Left ventricle myocardium inferior (tissue), 1 donor: ENCODE measurements at regions not wholly inside any gene's neighbourhood (a gene's known extent, or its start where the extent isn't known, plus 50 kb on each side); places are given as distances from the start of the nearest gene placed in this dataset.

Source experiments
- DNase-seq: peaks from one replicate; pipeline ENCODE4 v3.0.0-alpha.2; 2020
- H3K27ac ChIP-seq: fragments of 200-600 bp; replicated peaks from 2 replicates; pipeline ENCODE4 v1.8.0; 2021
- H3K27me3 ChIP-seq: fragments of 200-600 bp; 2 replicates; pipeline ENCODE4 v1.8.0; 2021; ENCODE audit warnings: low read depth
- H3K36me3 ChIP-seq: fragments of 200-600 bp; 2 replicates; pipeline ENCODE4 v1.8.0; 2021
- H3K4me1 ChIP-seq: fragments of 200-600 bp; 2 replicates; pipeline ENCODE4 v1.8.0; 2021
- H3K4me3 ChIP-seq: fragments of 200-600 bp; 2 replicates; pipeline ENCODE4 v1.8.0; 2021; ENCODE audit warnings: mild to moderate bottlenecking, moderate library complexity
- H3K9me3 ChIP-seq: fragments of 200-600 bp; replicated peaks from 2 replicates; pipeline ENCODE4 v1.8.0; 2021
- intact Hi-C: fragments of 100-400 bp; cut with micrococcal nuclease; formaldehyde crosslinking; loops from one replicate; pipeline ENCODE4 v1.11.0; 2022
- TF ChIP-seq, protein P1 (sequence below): fragments of 200-600 bp; IDR thresholded peaks from 2 replicates; pipeline ENCODE4 v1.8.0; 2021; ENCODE audit warnings: antibody characterized with exemption, mild to moderate bottlenecking, borderline replicate concordance
- donor health status: DM: no; HTN: yes; CAD: no; lungs with severe emphysema.

DNA sequence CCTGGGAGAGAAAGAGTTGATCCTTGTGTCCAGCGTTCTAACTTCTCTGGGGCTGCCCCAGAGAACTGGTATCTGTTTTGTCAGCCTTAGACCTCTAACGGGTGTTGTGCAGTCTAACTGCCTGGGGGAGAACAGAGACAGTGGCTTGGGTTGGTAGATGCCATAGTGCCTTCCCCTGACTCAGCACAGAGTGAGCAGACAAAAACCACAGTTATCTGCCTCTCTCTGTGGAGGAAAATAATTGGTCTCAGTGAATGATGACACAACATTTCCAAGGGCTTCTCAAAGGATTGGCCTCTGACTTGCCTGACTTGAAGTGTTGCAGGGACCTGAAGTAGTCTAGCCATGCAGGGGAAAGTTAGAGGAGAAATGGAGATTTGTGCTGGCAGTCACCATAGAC, 226.2 kb upstream of the MAN1A1 start:
- TF ChIP-seq, protein P1, sequence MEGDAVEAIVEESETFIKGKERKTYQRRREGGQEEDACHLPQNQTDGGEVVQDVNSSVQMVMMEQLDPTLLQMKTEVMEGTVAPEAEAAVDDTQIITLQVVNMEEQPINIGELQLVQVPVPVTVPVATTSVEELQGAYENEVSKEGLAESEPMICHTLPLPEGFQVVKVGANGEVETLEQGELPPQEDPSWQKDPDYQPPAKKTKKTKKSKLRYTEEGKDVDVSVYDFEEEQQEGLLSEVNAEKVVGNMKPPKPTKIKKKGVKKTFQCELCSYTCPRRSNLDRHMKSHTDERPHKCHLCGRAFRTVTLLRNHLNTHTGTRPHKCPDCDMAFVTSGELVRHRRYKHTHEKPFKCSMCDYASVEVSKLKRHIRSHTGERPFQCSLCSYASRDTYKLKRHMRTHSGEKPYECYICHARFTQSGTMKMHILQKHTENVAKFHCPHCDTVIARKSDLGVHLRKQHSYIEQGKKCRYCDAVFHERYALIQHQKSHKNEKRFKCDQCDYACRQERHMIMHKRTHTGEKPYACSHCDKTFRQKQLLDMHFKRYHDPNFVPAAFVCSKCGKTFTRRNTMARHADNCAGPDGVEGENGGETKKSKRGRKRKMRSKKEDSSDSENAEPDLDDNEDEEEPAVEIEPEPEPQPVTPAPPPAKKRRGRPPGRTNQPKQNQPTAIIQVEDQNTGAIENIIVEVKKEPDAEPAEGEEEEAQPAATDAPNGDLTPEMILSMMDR = no peak
- DNase-seq = no peak
- Histone ChIP-seq H3K9me3 (peaks cover 48% of the 10 kb centered on the region), H3K27ac (no peak overlapping the region), H3K4me1 (no peaks in the 10 kb centered on the region), H3K4me3 (no peak overlapping the region), H3K36me3 (no peaks in the 10 kb centered on the region), H3K27me3 (no peaks in the 10 kb centered on the region)
- intact Hi-C loops = no loop called here

DNA sequence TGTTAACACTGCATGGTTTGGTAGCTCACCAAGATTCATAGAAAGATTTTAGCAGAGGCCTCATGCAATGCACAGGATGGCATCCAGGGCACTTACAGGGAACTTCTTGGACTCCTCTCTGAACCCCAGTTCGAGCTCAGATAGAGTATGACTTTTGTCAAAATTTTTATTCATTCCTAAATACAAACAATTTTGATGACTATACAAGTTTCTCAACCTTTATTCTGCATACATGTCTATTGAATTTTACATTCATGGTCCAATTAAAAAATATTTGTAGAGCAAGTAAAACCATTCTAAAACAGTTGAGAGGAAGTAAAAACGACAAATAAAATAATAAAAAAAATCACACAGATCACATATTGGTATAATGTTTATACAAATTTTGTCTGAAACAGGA, 219.0 kb upstream of the MAN1A1 start:
- DNase-seq = no peak
- Histone ChIP-seq H3K27me3 (no peaks in the 10 kb centered on the region), H3K9me3 (no peaks in the 10 kb centered on the region), H3K27ac (no peak overlapping the region), H3K36me3 (no peaks in the 10 kb centered on the region), H3K4me3 (no peak overlapping the region), H3K4me1 (no peaks in the 10 kb centered on the region)
- intact Hi-C loops = no loop called here
- TF ChIP-seq, protein P1 = no peak

DNA sequence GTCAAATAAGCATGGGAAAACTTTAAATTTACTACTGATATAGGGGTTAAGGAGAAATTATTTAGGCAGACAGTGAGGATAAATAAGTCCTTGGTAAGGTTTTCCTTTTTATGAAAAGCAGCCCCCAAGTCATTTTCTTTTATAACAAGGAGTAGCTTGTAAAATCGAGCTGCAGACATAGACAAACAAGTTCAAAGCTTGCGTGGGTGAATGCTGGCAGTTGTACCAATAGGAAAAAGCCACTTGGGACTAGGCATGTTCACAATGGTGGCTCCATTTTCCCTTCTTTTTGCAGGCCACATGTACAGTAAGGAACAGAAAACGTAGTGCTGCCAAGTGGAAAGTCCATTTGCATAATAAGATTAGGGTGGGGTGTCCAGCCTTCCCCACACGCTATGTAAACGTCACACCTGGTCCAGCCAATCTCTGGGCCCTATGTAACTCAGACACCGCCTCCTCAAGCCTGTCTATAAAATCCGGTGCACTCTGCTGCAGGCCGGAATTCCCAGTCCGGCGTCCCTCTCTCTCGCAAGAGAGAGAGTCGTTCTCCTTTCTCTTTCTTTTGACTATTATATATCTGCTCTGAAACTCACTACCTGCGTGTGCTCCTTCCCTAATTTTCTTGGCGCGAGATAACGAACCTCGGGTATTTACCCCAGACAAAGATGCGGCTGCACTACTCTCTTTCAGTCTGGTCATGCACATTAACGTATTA, 217.1 kb upstream of the MAN1A1 start:
- Histone ChIP-seq H3K27ac (no peak overlapping the region), H3K4me3 (no peak overlapping the region), H3K36me3 (no peaks in the 10 kb centered on the region), H3K9me3 (no peaks in the 10 kb centered on the region), H3K4me1 (no peaks in the 10 kb centered on the region), H3K27me3 (no peaks in the 10 kb centered on the region)
- TF ChIP-seq, protein P1 = no peak
- no peak for DNase-seq
- intact Hi-C loops = no loop called here

DNA sequence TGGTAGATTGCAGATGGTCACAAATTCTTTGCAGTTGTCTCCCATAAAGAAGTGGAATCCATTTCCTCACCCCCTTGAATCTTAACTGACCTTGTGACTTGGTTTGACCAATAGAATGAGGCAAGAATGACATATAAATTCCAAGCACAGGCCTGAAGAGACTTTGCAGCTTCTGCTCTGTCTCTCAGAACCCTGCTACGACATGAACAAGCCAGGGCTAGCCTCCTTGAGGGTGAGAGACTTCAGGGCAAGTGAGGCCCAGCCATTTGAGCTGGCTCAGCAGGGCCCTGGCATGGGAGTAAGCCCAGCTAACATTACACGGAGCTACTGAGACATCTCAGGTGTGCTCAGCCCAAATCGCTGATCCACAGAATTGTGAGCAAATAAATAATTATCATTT, 216.3 kb upstream of the MAN1A1 start:
- TF ChIP-seq, protein P1 = no peak
- H3K4me1 ChIP-seq = no peaks in the 10 kb centered on the region
- H3K27me3 ChIP-seq = no peaks in the 10 kb centered on the region
- no peak overlapping the region for H3K4me3 ChIP-seq
- H3K36me3 ChIP-seq = no peaks in the 10 kb centered on the region
- intact Hi-C loops = no loop called here
- H3K9me3 ChIP-seq = no peaks in the 10 kb centered on the region
- DNase-seq = no peak
- no peak overlapping the region for H3K27ac ChIP-seq

DNA sequence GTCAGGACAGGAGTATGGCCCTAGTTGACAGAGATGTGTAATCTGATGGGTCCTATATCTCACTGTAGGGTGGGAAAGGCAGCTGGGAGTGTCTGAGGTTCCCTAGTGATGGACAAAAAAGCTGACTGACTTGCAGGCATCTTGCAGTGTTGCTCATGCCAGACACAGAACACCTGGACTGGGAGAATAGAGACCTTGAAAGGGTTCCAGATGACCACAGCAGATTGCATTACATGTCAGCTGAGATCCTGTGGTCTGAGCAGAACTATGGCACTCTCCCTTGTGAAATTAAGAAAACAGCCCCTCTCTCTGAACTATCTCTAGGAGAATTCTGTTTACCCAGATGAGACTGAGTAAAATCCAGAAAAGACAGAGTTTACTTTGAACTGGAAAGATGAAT, 212.6 kb upstream of the MAN1A1 start:
- intact Hi-C loops = no loop called here
- TF ChIP-seq, protein P1 = no peak
- Histone ChIP-seq H3K36me3 (no peaks in the 10 kb centered on the region), H3K27me3 (no peaks in the 10 kb centered on the region), H3K4me3 (no peak overlapping the region), H3K4me1 (no peaks in the 10 kb centered on the region), H3K9me3 (no peaks in the 10 kb centered on the region), H3K27ac (no peak overlapping the region)
- DNase-seq = no peak

DNA sequence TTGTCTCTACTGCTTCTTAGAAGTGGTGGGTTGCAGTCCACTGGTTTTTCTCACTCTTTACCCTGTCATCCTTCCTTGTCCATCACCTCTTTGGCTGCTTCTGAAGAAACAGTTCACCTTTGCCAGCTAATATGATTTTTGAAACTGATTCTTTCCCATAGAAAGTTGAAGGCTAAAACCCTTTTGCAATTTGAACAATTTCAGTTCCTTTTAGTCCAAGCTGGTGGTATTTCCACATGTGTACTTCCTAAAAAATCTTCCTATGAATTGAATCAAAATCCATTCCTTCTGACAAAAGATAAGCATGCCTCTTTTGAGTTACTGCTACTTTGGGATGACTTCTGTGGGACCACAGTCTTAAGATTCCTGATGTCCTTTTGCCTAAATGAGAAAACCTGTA, 210.0 kb upstream of the MAN1A1 start:
- no peaks in the 10 kb centered on the region for H3K36me3 ChIP-seq
- no peaks in the 10 kb centered on the region for H3K4me1 ChIP-seq
- no peak overlapping the region for H3K4me3 ChIP-seq
- no peak for DNase-seq
- TF ChIP-seq, protein P1 = no peak
- intact Hi-C loops = no loop called here
- no peaks in the 10 kb centered on the region for H3K9me3 ChIP-seq
- H3K27me3 ChIP-seq = no peaks in the 10 kb centered on the region
- H3K27ac ChIP-seq = no peak overlapping the region
